Colon (tissue), 2 donors: ENCODE measurements at regions not wholly inside any gene's neighbourhood (a gene's known extent, or its start where the extent isn't known, plus 50 kb on each side); places are given as distances from the start of the nearest gene placed in this dataset.
"Not testable (repeated sequence)": the region's sequence is repeated elsewhere in the genome, so short reads cannot be mapped to it uniquely, and the experiment has no call there.

ENCODE experiments used
- FAIRE-seq: peaks from 2 replicates; lab custom pipeline; 2012; peaks lifted over from hg19 to GRCh38; lab: Jason Lieb, UNC
- donor health status: control.
- donor health status: control.

GRCh38 chr10:9921544-9921943 is 1096.1 kb upstream of the CELF2 start:
- no peak for FAIRE-seq

DNA sequence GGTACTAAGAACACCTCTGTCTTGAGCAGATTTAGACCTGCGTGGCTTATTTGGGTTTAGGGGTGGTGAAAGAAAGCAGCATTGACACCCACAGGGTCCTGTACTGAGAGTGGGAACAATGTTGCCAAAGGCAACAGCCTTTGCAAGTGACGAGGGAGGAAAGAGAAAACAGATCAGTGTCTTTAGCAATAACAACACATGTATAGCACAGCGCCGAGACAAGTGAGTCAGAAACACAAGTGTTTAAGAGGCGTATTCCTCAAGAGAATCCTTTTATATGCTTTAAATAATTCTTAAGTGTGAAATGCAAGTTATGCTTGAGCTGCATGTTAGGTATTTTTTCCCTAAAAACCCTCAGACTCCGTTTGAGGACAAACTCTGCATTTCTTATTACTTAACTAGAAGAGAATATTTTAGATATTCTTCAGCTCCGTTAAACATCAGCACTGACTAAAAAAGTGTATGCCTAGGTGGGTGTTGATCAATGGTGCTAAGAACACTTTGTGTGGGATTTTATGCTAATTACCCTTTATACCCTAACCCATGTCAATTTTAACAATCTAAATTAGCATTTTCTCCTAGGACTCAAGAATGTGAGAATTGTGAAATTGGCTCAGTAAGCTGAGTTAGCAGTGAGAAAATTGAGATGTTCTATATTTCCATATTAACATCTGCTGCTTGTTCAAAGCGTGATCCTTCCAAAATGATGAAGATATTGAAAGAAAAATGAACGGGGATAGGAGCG is 1095.4 kb upstream of the CELF2 start:
- FAIRE-seq: no peak

GRCh38 chr10:9926003-9926402 is 1091.7 kb upstream of the CELF2 start:
- FAIRE-seq: no peak

- FAIRE-seq: no peak
Measured at GRCh38 chr10:9926881-9927280, 1090.8 kb upstream of the CELF2 start.

DNA sequence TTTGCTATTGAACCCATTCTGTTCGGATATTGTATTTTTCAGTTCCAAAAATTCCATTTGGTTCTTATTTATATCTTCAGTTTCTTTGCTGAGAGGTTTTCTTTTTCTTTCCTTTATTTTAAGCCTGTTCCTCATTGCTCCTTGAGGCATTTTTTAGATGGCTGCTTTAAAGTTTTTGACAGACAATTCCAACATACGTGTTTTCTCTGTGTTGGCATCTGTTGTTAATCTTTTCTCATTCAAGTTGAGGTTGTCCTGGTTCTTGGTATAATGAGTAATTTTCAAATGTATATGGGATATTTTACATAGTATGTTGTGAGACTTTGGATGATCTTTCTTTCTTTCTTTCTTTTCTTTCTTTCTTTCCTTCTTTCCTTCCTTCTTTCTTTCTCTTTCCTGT is 1078.0 kb upstream of the CELF2 start:
- FAIRE-seq: peak; percentile 38

DNA sequence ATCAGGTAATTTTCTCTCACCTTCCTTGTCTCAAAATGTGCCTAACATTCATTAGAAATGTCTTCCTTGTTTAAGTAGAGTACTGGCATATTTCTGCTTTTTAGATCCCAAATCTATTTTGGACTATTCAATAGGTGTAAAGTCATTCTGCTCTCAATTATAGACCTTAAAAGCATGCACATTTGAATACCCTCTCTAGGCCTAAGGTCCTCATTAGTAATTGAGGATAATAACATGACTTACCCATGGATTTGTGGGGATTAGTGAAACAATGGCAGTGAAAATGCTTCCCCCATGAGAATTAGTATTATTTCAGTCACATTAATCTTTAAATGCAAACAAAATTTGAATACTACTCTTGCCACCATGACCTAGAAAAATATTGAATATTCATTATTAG is 1073.0 kb upstream of the CELF2 start:
- no peak for FAIRE-seq

- FAIRE-seq: no peak
Measured at GRCh38 chr10:9950070-9950469, 1067.6 kb upstream of the CELF2 start.

GRCh38 chr10:9951481-9952257 is 1066.0 kb upstream of the CELF2 start:
- no peak for FAIRE-seq

DNA sequence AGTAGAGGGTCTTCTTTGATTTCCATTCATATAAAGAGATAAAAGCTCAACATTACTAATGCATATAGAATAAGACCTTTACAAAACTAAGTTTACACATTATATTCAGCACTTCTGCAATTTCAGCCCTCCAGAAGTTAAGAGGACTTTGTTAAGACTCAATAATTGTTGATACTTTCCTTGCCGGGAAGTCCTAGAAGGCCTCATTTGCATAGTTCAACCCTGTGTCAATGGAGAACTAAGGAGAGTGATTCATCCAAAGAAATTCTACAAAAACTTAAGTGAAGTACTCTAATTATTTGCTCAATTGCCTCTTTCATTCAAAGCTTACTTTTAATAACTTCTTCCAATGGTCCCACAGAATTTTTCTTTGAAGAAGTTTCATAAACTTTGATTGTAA is 1060.3 kb upstream of the CELF2 start:
- FAIRE-seq: no peak

- not testable (repeated sequence) for FAIRE-seq
Measured at GRCh38 chr10:9957876-9958275, 1059.8 kb upstream of the CELF2 start.

DNA sequence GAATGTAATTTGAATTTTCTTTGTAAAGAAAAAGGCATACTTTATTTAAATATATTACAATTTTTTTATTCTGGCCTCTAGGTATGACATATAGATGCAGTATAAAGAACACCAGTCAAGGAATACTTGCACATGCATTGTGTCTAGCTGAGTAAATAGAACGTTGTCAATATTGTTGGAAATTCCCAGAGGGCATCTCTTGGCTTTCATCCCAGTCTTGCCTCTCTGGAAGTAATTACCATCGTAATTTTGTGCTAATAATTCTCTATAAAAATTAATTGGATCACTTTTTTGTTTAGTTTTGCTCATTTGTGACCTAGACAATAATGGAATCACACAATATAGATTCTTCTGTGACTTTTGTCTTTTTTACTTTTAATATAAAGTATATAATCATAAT is 1052.3 kb upstream of the CELF2 start:
- FAIRE-seq: no peak

DNA sequence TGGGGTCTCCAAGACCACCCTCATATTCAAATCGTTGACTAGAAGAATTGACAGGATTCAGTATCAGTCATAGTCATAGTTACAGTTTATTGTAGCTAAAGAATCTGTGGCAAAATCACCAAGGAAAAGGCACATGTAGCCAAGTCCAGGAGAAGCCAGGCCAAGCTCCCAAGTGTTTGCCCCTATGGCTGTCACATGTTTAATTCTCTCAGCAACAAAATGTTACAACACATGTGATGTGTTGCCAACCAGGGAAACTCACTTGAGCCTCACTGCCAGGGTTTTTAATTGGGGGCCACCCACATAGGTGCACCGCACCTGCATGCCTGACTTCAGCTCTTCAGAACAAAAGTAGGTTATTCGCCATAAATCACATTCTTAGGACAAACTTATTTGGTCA is 1030.9 kb upstream of the CELF2 start:
- no peak for FAIRE-seq

GRCh38 chr10:9987197-9987596 is 1030.5 kb upstream of the CELF2 start:
- FAIRE-seq: no peak

DNA sequence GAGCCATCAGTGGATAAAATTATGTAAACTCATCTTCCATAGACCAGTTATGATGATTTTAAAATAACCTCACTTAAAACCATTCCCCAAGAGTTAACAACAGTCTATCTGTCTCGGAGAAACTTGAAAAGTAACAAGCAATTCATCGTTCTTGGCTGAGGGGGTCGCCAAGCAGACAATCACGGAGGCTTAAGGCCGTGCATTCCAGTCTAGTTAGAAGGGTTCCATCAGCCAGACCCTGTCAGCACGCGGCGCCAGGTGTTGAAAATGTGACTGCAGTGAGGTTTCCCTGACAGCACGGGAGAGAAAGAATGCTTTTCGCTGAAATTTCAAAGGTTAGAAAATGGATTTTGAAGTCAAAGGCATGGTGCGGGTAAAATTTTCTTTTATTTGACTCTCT is 1025.0 kb upstream of the CELF2 start:
- no peak for FAIRE-seq

DNA sequence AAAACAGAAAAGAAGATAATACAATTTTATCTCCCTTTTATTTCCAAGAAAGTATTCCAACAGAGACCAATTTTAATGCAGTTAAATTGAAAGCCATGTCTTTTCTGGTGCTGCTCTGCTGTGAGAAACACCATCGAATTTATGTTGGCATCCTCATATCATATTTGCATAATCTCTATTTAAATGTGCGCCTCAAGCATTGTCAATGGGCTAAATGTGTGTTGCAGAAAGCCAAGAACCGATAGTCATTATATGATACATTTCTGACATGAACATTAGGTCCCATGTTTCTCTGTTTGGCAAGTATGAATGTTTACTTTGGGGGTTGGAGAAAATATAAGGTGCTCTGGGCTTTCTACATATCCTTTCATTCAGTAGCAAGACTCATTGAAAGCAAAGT is 1023.5 kb upstream of the CELF2 start:
- FAIRE-seq: no peak

GRCh38 chr10:9999627-10000026 is 1018.0 kb upstream of the CELF2 start:
- no peak for FAIRE-seq

DNA sequence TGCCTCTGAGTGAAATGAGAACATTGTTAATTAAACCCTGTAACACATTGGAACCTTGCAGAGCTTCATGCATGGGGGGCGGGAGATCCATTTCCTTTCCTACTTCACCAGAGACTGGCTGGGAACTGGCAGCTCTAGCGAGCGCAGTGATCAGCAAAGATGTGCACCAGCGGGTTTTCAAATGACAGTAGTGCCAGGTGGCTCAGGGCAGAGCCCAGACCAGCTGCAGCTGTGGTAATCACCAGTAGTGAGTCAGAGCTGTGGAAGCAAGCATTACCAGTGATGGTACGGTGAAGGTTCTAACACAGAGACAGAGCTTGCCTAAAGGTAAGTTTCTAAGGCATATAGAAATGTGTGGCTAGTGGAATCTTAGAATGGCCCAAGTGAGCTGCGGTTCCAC is 1009.7 kb upstream of the CELF2 start:
- no peak for FAIRE-seq

DNA sequence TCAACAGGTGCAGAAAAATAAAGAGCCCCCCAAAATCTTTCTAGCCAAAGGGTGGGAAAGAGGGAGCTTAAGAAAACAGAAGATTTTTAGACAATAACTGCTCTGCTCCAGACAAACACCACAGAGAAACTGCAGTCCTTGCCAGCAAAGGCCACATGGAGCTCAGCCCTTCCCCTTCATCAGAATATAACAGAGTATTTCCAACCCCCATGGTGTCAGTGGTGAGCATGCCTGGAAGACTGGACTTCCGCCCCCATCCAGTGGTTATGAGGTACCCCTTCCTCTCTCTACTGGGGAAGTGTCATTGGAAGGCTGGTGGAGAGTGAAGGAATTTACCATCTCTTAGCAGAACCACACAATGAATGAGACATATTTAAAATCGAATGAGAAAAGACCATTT is 1007.3 kb upstream of the CELF2 start:
- no peak for FAIRE-seq

DNA sequence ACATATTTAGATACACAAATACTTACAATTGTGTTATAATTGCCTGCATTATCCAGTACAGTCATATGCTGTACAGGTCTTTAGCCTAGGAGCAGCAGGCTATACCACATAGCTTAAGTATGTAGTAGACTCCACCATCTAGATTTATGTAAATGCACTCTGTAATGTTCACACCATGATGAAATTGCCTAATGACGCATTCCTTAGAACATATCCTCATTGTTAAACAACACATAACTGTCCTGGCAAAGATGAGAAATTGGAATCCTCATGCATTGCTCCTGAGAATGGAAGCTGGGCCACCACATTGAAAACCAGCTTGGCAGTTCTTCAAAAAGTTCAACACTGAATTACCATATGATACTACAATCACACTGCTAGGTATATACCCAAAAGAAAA is 1002.8 kb upstream of the CELF2 start:
- no peak for FAIRE-seq

DNA sequence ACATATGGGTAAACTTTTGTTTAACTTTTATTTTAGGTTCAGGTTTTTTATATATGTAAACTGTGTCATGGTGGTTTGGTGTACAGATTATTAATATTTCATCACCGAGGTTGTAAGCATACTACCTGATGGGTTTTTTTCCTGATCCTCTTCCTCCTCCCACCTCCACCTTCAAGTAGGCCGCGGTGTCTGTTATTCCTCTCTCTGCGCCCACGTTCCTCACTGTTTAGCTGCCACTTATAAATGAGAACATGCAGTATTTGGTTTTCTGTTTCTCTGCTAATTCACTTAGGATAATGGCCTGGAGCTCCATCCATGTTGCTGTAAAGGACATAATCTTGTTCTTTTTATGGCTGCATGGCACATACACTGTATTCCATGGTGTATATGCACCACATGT is 1000.0 kb upstream of the CELF2 start:
- FAIRE-seq: no peak

- no peak for FAIRE-seq
Measured at GRCh38 chr10:10020945-10021344, 996.7 kb upstream of the CELF2 start.

DNA sequence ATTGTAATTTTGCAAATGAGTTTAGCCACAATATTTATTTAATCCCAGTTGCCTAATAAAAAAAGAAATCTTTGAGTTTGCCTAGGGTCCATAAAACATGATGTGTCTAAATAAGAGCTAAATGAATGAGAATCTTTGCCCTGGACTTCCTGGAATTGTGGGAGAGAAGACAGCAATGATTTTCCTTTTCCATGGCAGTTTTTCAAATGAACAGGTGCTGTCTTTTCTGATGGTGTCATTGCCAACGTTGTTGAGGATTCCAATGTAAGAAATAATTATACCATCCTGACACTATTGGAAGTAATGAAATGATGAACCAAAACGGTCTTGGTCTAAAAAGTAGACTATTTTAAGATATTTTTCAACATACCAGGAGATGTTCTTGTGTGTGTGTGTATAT is 984.7 kb upstream of the CELF2 start:
- FAIRE-seq: no peak

DNA sequence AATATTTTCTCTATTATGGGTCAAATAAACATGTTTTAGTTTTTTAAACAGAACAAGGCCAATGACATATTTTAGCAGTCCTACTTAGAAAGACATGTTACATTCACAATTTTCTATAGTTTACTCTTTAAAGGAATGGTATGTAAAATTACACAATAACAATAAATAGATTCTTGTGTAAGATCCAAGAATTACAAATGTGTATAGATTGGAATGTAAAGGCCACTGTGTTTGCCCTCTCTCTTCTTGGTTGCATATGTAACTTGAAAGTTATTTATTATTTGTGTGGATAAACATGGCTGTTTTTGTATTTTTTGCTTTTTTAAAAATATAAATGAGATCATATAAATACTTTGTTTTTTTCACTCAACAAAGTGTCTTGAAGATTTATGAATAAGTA is 979.3 kb upstream of the CELF2 start:
- FAIRE-seq: peak; percentile 43

- no peak for FAIRE-seq
Measured at GRCh38 chr10:10039595-10039994, 978.1 kb upstream of the CELF2 start.
